HEK293T (cell line): ENCODE measurements at regions not wholly inside any gene's neighbourhood (a gene's known extent, or its start where the extent isn't known, plus 50 kb on each side); places are given as distances from the start of the nearest gene placed in this dataset.

Experiments used
- FOXK2 ChIP-seq: fragments of 450-650 bp; IDR thresholded peaks from 2 replicates; pipeline ENCODE4 v1.6.1; 2016; ENCODE audit warnings: mild to moderate bottlenecking
- TARDBP ChIP-seq: fragments of 450-650 bp; IDR thresholded peaks from 2 replicates; pipeline ENCODE4 v1.6.1; 2016
- ZNF384 ChIP-seq: fragments of 450-650 bp; IDR thresholded peaks from 2 replicates; pipeline ENCODE4 v1.6.1; 2016

- TF ChIP-seq ZNF384 (no peak), FOXK2 (no peak), TARDBP (no peak)
Measured at GRCh38 chr10:128338951-128339350, 212.7 kb upstream of the MKI67 start.
